ENCODE measurements at regions not wholly inside any gene's neighbourhood (a gene's known extent, or its start where the extent isn't known, plus 50 kb on each side); places are given as distances from the start of the nearest gene placed in this dataset.
A peak's percentile ranks its signal among the peaks of the same experiment; 100 is the strongest.

DNA sequence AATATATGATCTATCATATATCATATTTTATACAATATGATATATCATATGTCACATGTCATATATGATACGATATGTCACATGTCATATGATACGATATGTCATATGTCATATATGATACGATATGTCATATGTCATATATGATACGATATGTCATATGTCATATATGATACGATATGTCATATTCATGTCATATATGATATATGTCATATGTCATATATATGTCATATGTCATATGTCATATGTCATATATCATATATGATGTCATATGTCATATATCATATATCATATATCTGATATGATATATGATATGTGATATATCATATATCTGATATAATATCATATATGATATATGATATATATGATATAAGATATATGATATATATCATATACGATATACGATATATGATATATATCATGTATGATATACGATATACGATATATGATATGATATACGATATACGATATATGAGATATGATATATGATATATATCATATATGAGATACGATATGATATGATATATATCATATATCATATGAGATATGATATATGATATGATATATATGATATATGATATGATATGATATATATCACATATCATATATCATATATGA, 122.3 kb upstream of the USP9X start:
- H3K9me3 ChIP-seq (ENCODE audit: insufficient read depth, low read length), result 0 out of 2 replicates have a peak, but pooled peaks cover 5% of the 10 kb centered on the region
- H3K4me2 ChIP-seq (ENCODE audit: low read length), result no peak overlapping the region
- H3K9ac ChIP-seq (ENCODE audit: low read length), result no peak overlapping the region
- no peaks in the 10 kb centered on the region for H3K36me3 ChIP-seq (replicated peaks; ENCODE audit: low read depth, low read length)
- TF ChIP-seq, protein P1, sequence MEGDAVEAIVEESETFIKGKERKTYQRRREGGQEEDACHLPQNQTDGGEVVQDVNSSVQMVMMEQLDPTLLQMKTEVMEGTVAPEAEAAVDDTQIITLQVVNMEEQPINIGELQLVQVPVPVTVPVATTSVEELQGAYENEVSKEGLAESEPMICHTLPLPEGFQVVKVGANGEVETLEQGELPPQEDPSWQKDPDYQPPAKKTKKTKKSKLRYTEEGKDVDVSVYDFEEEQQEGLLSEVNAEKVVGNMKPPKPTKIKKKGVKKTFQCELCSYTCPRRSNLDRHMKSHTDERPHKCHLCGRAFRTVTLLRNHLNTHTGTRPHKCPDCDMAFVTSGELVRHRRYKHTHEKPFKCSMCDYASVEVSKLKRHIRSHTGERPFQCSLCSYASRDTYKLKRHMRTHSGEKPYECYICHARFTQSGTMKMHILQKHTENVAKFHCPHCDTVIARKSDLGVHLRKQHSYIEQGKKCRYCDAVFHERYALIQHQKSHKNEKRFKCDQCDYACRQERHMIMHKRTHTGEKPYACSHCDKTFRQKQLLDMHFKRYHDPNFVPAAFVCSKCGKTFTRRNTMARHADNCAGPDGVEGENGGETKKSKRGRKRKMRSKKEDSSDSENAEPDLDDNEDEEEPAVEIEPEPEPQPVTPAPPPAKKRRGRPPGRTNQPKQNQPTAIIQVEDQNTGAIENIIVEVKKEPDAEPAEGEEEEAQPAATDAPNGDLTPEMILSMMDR (IDR thresholded peaks at IDR 0.05; ENCODE audit: low read depth, low read length), result no peak
- TF ChIP-seq EZH2phosphoT487 (IDR thresholded peaks at IDR 0.05; ENCODE audit: low read depth), result no peak
- H2AFZ ChIP-seq (ENCODE audit: low read depth, low read length), result no peak overlapping the region
- H3K27ac ChIP-seq (ENCODE audit: low read length), result no peak overlapping the region
- no peaks in the 10 kb centered on the region for H4K20me1 ChIP-seq (ENCODE audit: insufficient read depth, low read length)
- H3K79me2 ChIP-seq (ENCODE audit: low read length), result no peaks in the 10 kb centered on the region
- H3K4me3 ChIP-seq (ENCODE audit: low read length), result no peak overlapping the region
- peaks cover under 1% of the 10 kb centered on the region; the same call in 1 of the 2 replicates for H3K4me1 ChIP-seq (ENCODE audit: low read length)
- H3K27me3 ChIP-seq (ENCODE audit: low read depth, low read length), result no peaks in the 10 kb centered on the region

DNA sequence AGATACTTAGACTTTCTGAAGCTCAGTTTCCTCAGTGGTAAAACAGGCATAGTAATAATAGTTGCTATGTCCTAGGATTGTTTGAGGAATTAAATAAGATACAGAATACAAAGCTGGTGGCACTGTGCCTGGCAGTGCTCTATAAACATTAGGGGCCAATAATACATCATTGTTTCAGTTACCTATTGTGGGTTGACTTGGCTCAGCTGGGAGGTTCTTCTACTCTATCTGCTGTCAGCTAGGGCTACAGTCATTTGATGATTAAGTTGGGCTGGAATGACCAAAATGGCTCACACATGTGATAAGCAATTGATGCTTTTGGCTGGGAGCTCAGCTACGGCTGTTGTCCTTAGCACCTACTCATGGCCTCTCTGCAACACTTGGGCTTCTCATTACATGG, 121.2 kb upstream of the USP9X start:
- Histone ChIP-seq H3K4me2 (ENCODE audit: low read length) (no peak overlapping the region), H3K27ac (ENCODE audit: low read length) (no peak overlapping the region), H3K4me3 (ENCODE audit: low read length) (no peak overlapping the region), H3K36me3 (replicated peaks; ENCODE audit: low read depth, low read length) (no peaks in the 10 kb centered on the region), H3K9me3 (ENCODE audit: insufficient read depth, low read length) (0 out of 2 replicates have a peak, but pooled peaks cover 5% of the 10 kb centered on the region), H3K79me2 (ENCODE audit: low read length) (no peaks in the 10 kb centered on the region), H4K20me1 (ENCODE audit: insufficient read depth, low read length) (no peaks in the 10 kb centered on the region), H3K9ac (ENCODE audit: low read length) (no peak overlapping the region), H3K4me1 (ENCODE audit: low read length) (no peaks in the 10 kb centered on the region), H2AFZ (ENCODE audit: low read depth, low read length) (no peak overlapping the region), H3K27me3 (ENCODE audit: low read depth, low read length) (no peaks in the 10 kb centered on the region)
- no peak for TF ChIP-seq EZH2phosphoT487 (IDR thresholded peaks at IDR 0.05; ENCODE audit: low read depth)
- TF ChIP-seq, protein P1 (IDR thresholded peaks at IDR 0.05; ENCODE audit: low read depth, low read length), result no peak

DNA sequence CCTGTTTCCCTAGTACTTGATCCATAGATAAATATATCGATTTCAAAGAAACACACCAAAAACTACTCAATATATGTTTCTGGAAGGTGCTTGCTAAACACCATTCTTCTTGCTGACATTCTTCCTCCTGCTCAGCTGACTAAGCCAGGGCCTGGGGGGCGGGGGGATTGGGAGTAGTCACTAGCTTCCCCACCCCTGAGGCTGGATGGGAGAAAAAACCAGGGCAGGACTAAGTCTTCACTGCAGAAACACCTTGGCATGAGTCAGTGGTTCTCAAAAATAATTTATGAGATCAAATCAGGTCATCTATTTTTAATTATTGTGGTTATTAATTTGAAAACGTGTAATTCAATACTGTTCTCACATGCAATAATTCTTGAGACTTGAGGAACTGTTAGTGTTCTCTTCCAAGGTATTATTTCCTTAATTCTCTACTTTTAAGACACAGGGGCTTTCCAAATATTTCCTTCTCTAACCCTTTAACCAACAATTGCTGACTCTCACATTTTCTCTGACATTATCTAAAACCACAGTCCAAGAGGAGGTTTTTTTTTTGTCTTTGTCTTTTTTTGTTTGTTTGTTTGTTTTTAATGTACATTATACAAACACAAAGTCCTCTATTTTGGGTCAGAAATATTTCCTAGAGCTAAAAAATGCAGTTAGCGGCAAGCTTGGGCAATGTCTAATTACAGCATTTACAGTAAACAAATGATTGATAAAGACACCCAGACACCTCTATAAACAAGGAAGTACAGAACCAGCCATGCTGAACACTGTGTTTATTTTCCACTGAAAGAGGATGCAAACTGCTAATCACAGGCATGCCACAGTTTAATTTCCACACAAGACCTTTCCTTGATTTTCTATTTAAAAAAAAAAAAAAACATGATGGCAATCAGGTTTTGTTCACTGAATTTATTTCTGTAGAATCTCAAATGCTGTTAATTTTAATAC, 120.3 kb upstream of the USP9X start:
- Histone ChIP-seq H3K27ac (ENCODE audit: low read length) (no peak overlapping the region), H3K79me2 (ENCODE audit: low read length) (no peaks in the 10 kb centered on the region), H3K4me2 (ENCODE audit: low read length) (no peak overlapping the region), H3K9me3 (ENCODE audit: insufficient read depth, low read length) (0 out of 2 replicates have a peak, but pooled peaks cover 5% of the 10 kb centered on the region), H3K9ac (ENCODE audit: low read length) (no peak overlapping the region), H2AFZ (ENCODE audit: low read depth, low read length) (no peak overlapping the region), H3K4me1 (ENCODE audit: low read length) (no peaks in the 10 kb centered on the region), H4K20me1 (ENCODE audit: insufficient read depth, low read length) (no peaks in the 10 kb centered on the region), H3K4me3 (ENCODE audit: low read length) (no peak overlapping the region), H3K27me3 (ENCODE audit: low read depth, low read length) (no peaks in the 10 kb centered on the region), H3K36me3 (replicated peaks; ENCODE audit: low read depth, low read length) (no peaks in the 10 kb centered on the region)
- TF ChIP-seq, protein P1 (IDR thresholded peaks at IDR 0.05; ENCODE audit: low read depth, low read length), result no peak

DNA sequence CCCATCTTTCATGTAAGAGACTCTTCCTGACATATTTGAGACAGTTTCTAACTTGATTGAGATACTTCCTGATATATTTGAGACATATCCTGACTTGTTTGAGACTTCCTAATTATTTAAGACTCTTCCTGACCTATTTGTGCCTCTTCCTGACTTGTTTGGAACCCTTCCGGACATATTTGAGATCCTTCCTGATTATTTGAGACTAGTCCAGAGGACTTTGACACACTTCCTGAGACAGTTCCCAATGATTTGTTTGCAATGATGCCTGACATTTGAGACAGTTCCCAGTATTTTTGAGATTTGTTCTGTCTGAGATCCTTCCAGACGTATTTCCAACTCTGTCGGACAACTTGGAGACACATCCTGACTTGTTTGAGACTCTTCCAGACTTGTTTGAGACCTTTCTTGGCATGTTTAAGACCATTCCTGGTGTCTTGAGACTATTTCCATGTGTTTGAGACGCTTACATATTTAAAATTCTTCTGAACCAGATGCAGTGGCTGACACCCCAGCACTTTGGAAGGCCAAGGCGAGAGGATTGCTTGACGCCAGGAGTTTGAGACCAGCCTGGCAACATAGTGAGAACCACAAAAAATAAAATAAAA, 118.9 kb upstream of the USP9X start:
- Histone ChIP-seq H3K27me3 (ENCODE audit: low read depth, low read length) (no peaks in the 10 kb centered on the region), H4K20me1 (ENCODE audit: insufficient read depth, low read length) (no peaks in the 10 kb centered on the region), H3K4me1 (ENCODE audit: low read length) (no peaks in the 10 kb centered on the region), H3K4me3 (ENCODE audit: low read length) (no peak overlapping the region), H3K36me3 (replicated peaks; ENCODE audit: low read depth, low read length) (no peaks in the 10 kb centered on the region), H3K79me2 (ENCODE audit: low read length) (no peaks in the 10 kb centered on the region), H3K9ac (ENCODE audit: low read length) (no peak overlapping the region), H2AFZ (ENCODE audit: low read depth, low read length) (peak overlapping the region; percentile 50; the same call in 1 of the 2 replicates), H3K4me2 (ENCODE audit: low read length) (no peak overlapping the region), H3K9me3 (ENCODE audit: insufficient read depth, low read length) (0 out of 2 replicates have a peak, but pooled peaks cover 5% of the 10 kb centered on the region), H3K27ac (ENCODE audit: low read length) (no peak overlapping the region)
- no peak for TF ChIP-seq EZH2phosphoT487 (IDR thresholded peaks at IDR 0.05; ENCODE audit: low read depth)
- TF ChIP-seq, protein P1 (IDR thresholded peaks at IDR 0.05; ENCODE audit: low read depth, low read length), result no peak
